ENCODE measurements at regions not wholly inside any gene's neighbourhood (a gene's known extent, or its start where the extent isn't known, plus 50 kb on each side); places are given as distances from the start of the nearest gene placed in this dataset.

- POLR2A ChIA-PET (ENCODE audit: unreplicated experiment), result no interaction called here
- no CpG with 5 or more reads among the region's 1 CpG for WGBS, 2 experiments (ENCODE audit: extremely low coverage in 2 of 2, insufficient read length in 1 of 2)
These were observed 743.9 kb upstream of the GOLIM4 start for GRCh38 chr3:168839653-168840052.

More at GRCh38 chr3:168839653-168840052, 743.9 kb upstream of the GOLIM4 start:
- Histone ChIP-seq H3K4me3 (ENCODE audit: insufficient read depth, low read depth, low read length) (no peak overlapping the region), H3K36me3 (ENCODE audit: control insufficient read depth, insufficient read depth, low read length) (no peaks in the 10 kb centered on the region), H2BK15ac (ENCODE audit: low read depth, low read length) (no peak overlapping the region), H3K56ac (ENCODE audit: extremely low read depth, insufficient read depth, low read length) (no peak overlapping the region), H3K27ac (ENCODE audit: insufficient read depth, low read length) (no peak overlapping the region), H3K18ac (ENCODE audit: low read depth, low read length) (no peak overlapping the region), H3K9me1 (ENCODE audit: insufficient read depth, low read length) (no peaks in the 10 kb centered on the region), H4K20me1 (ENCODE audit: insufficient read depth, low read length) (no peaks in the 10 kb centered on the region), H3K4me1 (ENCODE audit: control insufficient read depth, insufficient read depth, low read length) (no peaks in the 10 kb centered on the region), H4K8ac (ENCODE audit: low read depth in 2 of 2, low read length in 2 of 2) (no peak overlapping the region), H4K91ac (ENCODE audit: insufficient read depth, low read depth, low read length) (no peak overlapping the region), H3K4ac (ENCODE audit: low read depth, low read length) (no peak overlapping the region), H3K9me3 (ENCODE audit: control insufficient read depth, insufficient read depth, low read length) (no peaks in the 10 kb centered on the region), H3K79me1 (ENCODE audit: low read depth in 1 of 2, low read length in 2 of 2) (no peaks in the 10 kb centered on the region), H4K5ac (ENCODE audit: low read depth, low read length) (no peak overlapping the region), H3K4me2 (ENCODE audit: low read depth, low read length) (no peak overlapping the region), H2BK5ac (ENCODE audit: low read depth, low read length, poor library complexity, severe bottlenecking) (no peak overlapping the region), H2BK20ac (ENCODE audit: low read depth, low read length) (no peak overlapping the region), H3K14ac (replicated peaks; ENCODE audit: low read depth, low read length) (no peak overlapping the region), H2AK5ac (ENCODE audit: low read depth, low read length) (no peak overlapping the region), H3K9ac (ENCODE audit: low read depth, low read length) (no peak overlapping the region), H2AK9ac (replicated peaks; ENCODE audit: low read depth, low read length, poor library complexity) (no peak overlapping the region), H2BK120ac (ENCODE audit: low read depth, low read length) (no peak overlapping the region), H2AFZ (replicated peaks; ENCODE audit: low read length, poor library complexity) (no peak overlapping the region), H3K27me3 (ENCODE audit: control insufficient read depth, insufficient read depth, low read length) (0 out of 2 replicates have a peak, but pooled peaks cover 2% of the 10 kb centered on the region), H3K23ac (ENCODE audit: low read depth, low read length) (no peak overlapping the region)
- dilution Hi-C loops (cut with HindIII; ENCODE audit: low sequenced_read_pairs, unreplicated experiment), result no loop called here
- TF ChIP-seq RFX5 (IDR thresholded peaks at IDR 0.05; ENCODE audit: low read depth, low read length), result no peak
- TF ChIP-seq, protein P1, sequence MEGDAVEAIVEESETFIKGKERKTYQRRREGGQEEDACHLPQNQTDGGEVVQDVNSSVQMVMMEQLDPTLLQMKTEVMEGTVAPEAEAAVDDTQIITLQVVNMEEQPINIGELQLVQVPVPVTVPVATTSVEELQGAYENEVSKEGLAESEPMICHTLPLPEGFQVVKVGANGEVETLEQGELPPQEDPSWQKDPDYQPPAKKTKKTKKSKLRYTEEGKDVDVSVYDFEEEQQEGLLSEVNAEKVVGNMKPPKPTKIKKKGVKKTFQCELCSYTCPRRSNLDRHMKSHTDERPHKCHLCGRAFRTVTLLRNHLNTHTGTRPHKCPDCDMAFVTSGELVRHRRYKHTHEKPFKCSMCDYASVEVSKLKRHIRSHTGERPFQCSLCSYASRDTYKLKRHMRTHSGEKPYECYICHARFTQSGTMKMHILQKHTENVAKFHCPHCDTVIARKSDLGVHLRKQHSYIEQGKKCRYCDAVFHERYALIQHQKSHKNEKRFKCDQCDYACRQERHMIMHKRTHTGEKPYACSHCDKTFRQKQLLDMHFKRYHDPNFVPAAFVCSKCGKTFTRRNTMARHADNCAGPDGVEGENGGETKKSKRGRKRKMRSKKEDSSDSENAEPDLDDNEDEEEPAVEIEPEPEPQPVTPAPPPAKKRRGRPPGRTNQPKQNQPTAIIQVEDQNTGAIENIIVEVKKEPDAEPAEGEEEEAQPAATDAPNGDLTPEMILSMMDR (conservative IDR thresholded peaks at IDR 0.05; ENCODE audit: low read depth, low read length), result no peak
- TF ChIP-seq SMC3 (IDR thresholded peaks at IDR 0.05; ENCODE audit: low read depth, low read length), result no peak
- no peak for TF ChIP-seq BHLHE40 (IDR thresholded peaks at IDR 0.05; ENCODE audit: low read depth, low read length)
- in situ Hi-C loops (cut with MboI; ENCODE audit: low sequenced_read_pairs), result no loop called here
- intact Hi-C loops (cut with micrococcal nuclease), result no loop called here
- CTCF ChIA-PET, result no interaction called here
- BruUV-seq (replicated peaks), result no TSS peak
- DNase-seq (no peak), ATAC-seq (ENCODE audit: low read depth) (no peak)
